A172 (cell line): ENCODE measurements at regions not wholly inside any gene's neighbourhood (a gene's known extent, or its start where the extent isn't known, plus 50 kb on each side); places are given as distances from the start of the nearest gene placed in this dataset.

Experiments used
- DNase-seq: peaks from one replicate; pipeline ENCODE4 v3.0.0-alpha.2; 2015; ENCODE audit warnings: low spot score

- no peak for DNase-seq
Measured at GRCh38 chr12:92032101-92032500, 113.5 kb downstream of the BTG1 start.

GRCh38 chr12:92030618-92031017, 115.0 kb downstream of the BTG1 start:
- no peak for DNase-seq

GRCh38 chr12:92029902-92030586, 115.6 kb downstream of the BTG1 start:
- DNase-seq = no peak

GRCh38 chr12:92029136-92029535, 116.5 kb downstream of the BTG1 start:
- no peak for DNase-seq

- DNase-seq = no peak
Measured at GRCh38 chr12:92028441-92028709, 117.3 kb downstream of the BTG1 start.

- no peak for DNase-seq
Measured at GRCh38 chr12:92027701-92028440, 117.8 kb downstream of the BTG1 start.

GRCh38 chr12:92027243-92027642, 118.4 kb downstream of the BTG1 start:
- DNase-seq = no peak

GRCh38 chr12:92025462-92026207, 120.0 kb downstream of the BTG1 start:
- DNase-seq = no peak

GRCh38 chr12:92022093-92022492, 123.6 kb downstream of the BTG1 start:
- no peak for DNase-seq

GRCh38 chr12:92021666-92022035, 124.0 kb downstream of the BTG1 start:
- no peak for DNase-seq

- DNase-seq = no peak
Measured at GRCh38 chr12:92020983-92021665, 124.5 kb downstream of the BTG1 start.

- DNase-seq = no peak
Measured at GRCh38 chr12:92019491-92020277, 126.0 kb downstream of the BTG1 start.

- DNase-seq = no peak
Measured at GRCh38 chr12:92012691-92013090, 133.0 kb downstream of the BTG1 start.

- no peak for DNase-seq
Measured at GRCh38 chr12:92010853-92011701, 134.6 kb downstream of the BTG1 start.

GRCh38 chr12:92010368-92010767, 135.3 kb downstream of the BTG1 start:
- no peak for DNase-seq

- no peak for DNase-seq
Measured at GRCh38 chr12:92008345-92008744, 137.3 kb downstream of the BTG1 start.

- DNase-seq = no peak
Measured at GRCh38 chr12:92007787-92008186, 137.9 kb downstream of the BTG1 start.

GRCh38 chr12:92003701-92004100, 141.9 kb downstream of the BTG1 start:
- DNase-seq = no peak

GRCh38 chr12:92002673-92003382, 142.8 kb downstream of the BTG1 start:
- no peak for DNase-seq

- no peak for DNase-seq
Measured at GRCh38 chr12:92002195-92002649, 143.4 kb downstream of the BTG1 start.
